Fibroblast of pulmonary artery (primary cell): ENCODE measurements at regions not wholly inside any gene's neighbourhood (a gene's known extent, or its start where the extent isn't known, plus 50 kb on each side); places are given as distances from the start of the nearest gene placed in this dataset.

Experiments
- DNase-seq: peaks from one replicate; pipeline ENCODE4 v3.0.0-alpha.2; 2010; ENCODE audit warnings: low read depth
- H3K4me3 ChIP-seq: replicated peaks from 2 replicates; pipeline ENCODE4 v1.5.1; 2011; ENCODE audit warnings: low read depth, mild to moderate bottlenecking, control low read depth, low read length, moderate library complexity
- CTCF ChIP-seq: IDR thresholded peaks from 2 replicates; pipeline ENCODE4 v1.5.1; 2011; ENCODE audit warnings: mild to moderate bottlenecking, control low read depth, low read length, inconsistent platforms; ENCODE audit errors: missing control alignments

GRCh38 chr4:19915276-19915675 is 336.4 kb upstream of the SLIT2 start:
- no peak overlapping the region for H3K4me3 ChIP-seq
- DNase-seq = no peak
- no peak for TF ChIP-seq CTCF

- no peak for DNase-seq
- no peak for TF ChIP-seq CTCF
- H3K4me3 ChIP-seq = no peak overlapping the region
Observed at GRCh38 chr4:19913650-19914049, 338.1 kb upstream of the SLIT2 start.

- H3K4me3 ChIP-seq = no peak overlapping the region
- no peak for TF ChIP-seq CTCF
- DNase-seq = no peak
Observed at GRCh38 chr4:19910861-19911525, 340.7 kb upstream of the SLIT2 start.

- no peak for DNase-seq
- no peak overlapping the region for H3K4me3 ChIP-seq
- TF ChIP-seq CTCF = no peak
Observed at GRCh38 chr4:19905024-19905423, 346.7 kb upstream of the SLIT2 start.

- TF ChIP-seq CTCF = no peak
- DNase-seq = no peak
- no peak overlapping the region for H3K4me3 ChIP-seq
Observed at GRCh38 chr4:19888587-19888986, 363.1 kb upstream of the SLIT2 start.

- H3K4me3 ChIP-seq = no peak overlapping the region
- peak; percentile 18 for DNase-seq
- TF ChIP-seq CTCF = no peak
Observed at GRCh38 chr4:19883841-19884240, 367.9 kb upstream of the SLIT2 start.

- no peak for TF ChIP-seq CTCF
- peak; percentile 22 for DNase-seq
Observed at GRCh38 chr4:19880206-19880605, 371.5 kb upstream of the SLIT2 start.

More at GRCh38 chr4:19880206-19880605, 371.5 kb upstream of the SLIT2 start:
- H3K4me3 ChIP-seq = no peak overlapping the region
